GM18502 (cell line): ENCODE measurements at regions not wholly inside any gene's neighbourhood (a gene's known extent, or its start where the extent isn't known, plus 50 kb on each side); places are given as distances from the start of the nearest gene placed in this dataset.
"Not testable (repeated sequence)": the region's sequence is repeated elsewhere in the genome, so short reads cannot be mapped to it uniquely, and the experiment has no call there.

Source experiments
- ATAC-seq: cut with Tn5 transposase; IDR thresholded peaks from one replicate; pipeline ENCODE4 v1.9.1; 2021; ENCODE audit warnings: mild to moderate bottlenecking; ENCODE audit not compliant: unreplicated experiment, poor library complexity

- ATAC-seq, result not testable (repeated sequence)
Observed at GRCh38 chr17:30689266-30690000, 135.1 kb downstream of the CRLF3 start.

GRCh38 chr17:30686538-30687479 is 137.7 kb downstream of the CRLF3 start:
- ATAC-seq, result not testable (repeated sequence)

- ATAC-seq, result not testable (repeated sequence)
Observed at GRCh38 chr17:30682280-30682679, 142.2 kb downstream of the CRLF3 start.

- not testable (repeated sequence) for ATAC-seq
Observed at GRCh38 chr17:30680681-30681080, 143.8 kb downstream of the CRLF3 start.

GRCh38 chr17:30677550-30678249 is 146.8 kb downstream of the CRLF3 start:
- no peak for ATAC-seq

- not testable (repeated sequence) for ATAC-seq
Observed at GRCh38 chr17:30675777-30676492, 148.6 kb downstream of the CRLF3 start.

GRCh38 chr17:30669217-30669649 is 155.3 kb downstream of the CRLF3 start:
- ATAC-seq, result not testable (repeated sequence)

- ATAC-seq, result not testable (repeated sequence)
Observed at GRCh38 chr17:30668360-30669181, 155.9 kb downstream of the CRLF3 start.

- not testable (repeated sequence) for ATAC-seq
Observed at GRCh38 chr17:30667657-30668359, 156.7 kb downstream of the CRLF3 start.

GRCh38 chr17:30666838-30667656 is 157.4 kb downstream of the CRLF3 start:
- not testable (repeated sequence) for ATAC-seq

- ATAC-seq, result not testable (repeated sequence)
Observed at GRCh38 chr17:30663727-30664455, 160.6 kb downstream of the CRLF3 start.

- not testable (repeated sequence) for ATAC-seq
Observed at GRCh38 chr17:30657148-30657547, 167.3 kb downstream of the CRLF3 start.

GRCh38 chr17:30653038-30653437 is 171.5 kb downstream of the CRLF3 start:
- not testable (repeated sequence) for ATAC-seq

- ATAC-seq, result not testable (repeated sequence)
Observed at GRCh38 chr17:30650149-30650548, 172.9 kb downstream of the GOSR1 start.

- ATAC-seq, result not testable (repeated sequence)
Observed at GRCh38 chr17:30648015-30648620, 170.9 kb downstream of the GOSR1 start.

- not testable (repeated sequence) for ATAC-seq
Observed at GRCh38 chr17:30645875-30646274, 168.7 kb downstream of the GOSR1 start.
